Sigmoid colon (tissue), 6 donors: ENCODE measurements at regions not wholly inside any gene's neighbourhood (a gene's known extent, or its start where the extent isn't known, plus 50 kb on each side); places are given as distances from the start of the nearest gene placed in this dataset.

ENCODE experiments used
- DNase-seq: peaks from one replicate; pipeline ENCODE4 v3.0.0-alpha.2; 2019
- H3K27ac ChIP-seq, 4 donors: fragments of 200-600 bp; sonication (generic); one replicate each; pipeline ENCODE4 v1.5.1; 2016 to 2019; ENCODE audit warnings: mild to moderate bottlenecking in 1 of 4
- H3K27me3 ChIP-seq, 3 donors: fragments of 200-600 bp; sonication (generic); one replicate each; pipeline ENCODE4 v1.5.1; 2019; ENCODE audit warnings: mild to moderate bottlenecking in 1 of 3
- H3K36me3 ChIP-seq, 4 donors: fragments of 200-600 bp; sonication (generic); one replicate each; pipeline ENCODE4 v1.5.1; 2016 to 2019
- H3K4me1 ChIP-seq, 4 donors: fragments of 200-600 bp; sonication (generic); one replicate each; pipeline ENCODE4 v1.5.1; 2017 to 2019
- H3K4me3 ChIP-seq, 4 donors: fragments of 200-600 bp; sonication (generic); one replicate each; pipeline ENCODE4 v1.5.1; 2017 to 2019; ENCODE audit warnings: mild to moderate bottlenecking in 2 of 4, moderate library complexity in 1 of 4
- H3K9me3 ChIP-seq, 4 donors: fragments of 200-600 bp in 3 of 4; sonication (generic) in 3 of 4; one replicate each; pipeline versions ENCODE4 v1.5.1 to v1.6.1; 2013 to 2019
- EP300 ChIP-seq, 4 donors: sonication (generic); formaldehyde crosslinking; IDR thresholded peaks; one replicate each; pipeline ENCODE4 v1.6.1; 2017; ENCODE audit warnings: antibody characterized with exemption in 4 of 4
- POLR2A ChIP-seq, 2 donors: fragments of 450-650 bp; IDR thresholded peaks; one replicate each; pipeline ENCODE4 v1.6.1; 2016; ENCODE audit warnings: antibody characterized with exemption in 2 of 2, mild to moderate bottlenecking in 2 of 2, moderate library complexity in 2 of 2
- POLR2AphosphoS5 ChIP-seq, 4 donors: sonication (generic); formaldehyde crosslinking; IDR thresholded peaks; one replicate each; pipeline ENCODE4 v1.6.1; 2017; ENCODE audit warnings: antibody characterized with exemption in 4 of 4
- WGBS, 2 donors: extraction: QIAGEN DNeasy Blood & Tissue Kit; methylation state at CpG; one replicate each; pipeline ENCODE4 v1.1.7; 2013; 5-methylcytosine and 5-hydroxymethylcytosine counted together
- intact Hi-C: fragments of 100-400 bp; cut with DNase I; formaldehyde crosslinking; loops from one replicate; pipeline ENCODE4 v1.15.1; 2023
- TF ChIP-seq, protein P1 (sequence below), 4 experiments: fragments of 450-650 bp in 3 of 4; fragments of 200-600 bp in 1 of 4; IDR thresholded peaks; one replicate each; pipeline ENCODE4 v1.5.1; 2016 to 2019; ENCODE audit warnings: antibody characterized with exemption in 4 of 4, mild to moderate bottlenecking in 3 of 4, moderate library complexity in 2 of 4
- donor health status: healthy with polysubstance abuse.
- donor health status: healthy.

DNA sequence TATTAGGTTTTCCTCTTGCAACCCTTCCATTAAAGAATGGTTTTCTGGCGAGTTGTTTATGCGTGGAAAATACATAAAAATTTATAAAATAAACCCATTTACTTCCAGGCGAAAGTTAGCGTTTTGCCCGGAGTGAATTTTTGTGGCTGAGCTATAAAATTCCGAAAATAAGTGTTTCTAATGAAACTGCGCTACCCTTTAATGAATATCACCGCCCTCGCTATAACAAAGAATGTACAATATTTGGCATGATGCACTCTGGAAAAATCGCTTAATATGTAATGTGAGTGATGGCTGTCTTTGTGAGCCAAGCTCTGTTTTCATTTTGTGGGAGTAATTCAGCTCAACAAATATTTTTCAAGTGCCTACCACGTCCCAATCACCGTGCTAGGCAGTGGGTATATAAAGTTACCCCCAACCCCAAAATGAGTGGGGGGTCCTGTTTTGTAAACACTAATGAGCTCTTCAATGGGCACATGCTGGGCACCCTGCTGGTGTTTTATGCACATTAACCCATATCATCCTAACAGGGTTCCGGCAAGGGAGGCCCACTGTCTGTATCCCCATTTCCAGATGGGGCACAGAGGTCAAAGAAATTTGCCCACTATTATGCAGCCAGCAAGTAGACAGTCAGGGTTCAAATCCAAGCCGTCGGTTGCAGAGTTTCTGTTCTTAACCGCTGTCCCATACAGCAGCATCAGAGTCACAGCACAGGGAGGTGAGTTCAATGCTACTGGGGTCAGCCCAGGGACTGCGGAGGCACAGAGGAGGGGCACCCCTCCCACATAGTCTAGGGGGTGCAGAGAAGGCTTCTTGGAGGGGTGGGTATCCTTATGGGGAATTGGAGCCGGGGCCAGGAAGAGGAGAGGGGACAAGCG is 65.7 kb upstream of the STX18 start:
- no peaks in the 10 kb centered on the region for H3K36me3 ChIP-seq
- no peaks in the 10 kb centered on the region for H3K9me3 ChIP-seq
- no peaks in the 10 kb centered on the region for H3K4me1 ChIP-seq
- H3K27ac ChIP-seq, result no peak overlapping the region
- H3K27me3 ChIP-seq, result no peaks in the 10 kb centered on the region
- intact Hi-C loops, result no loop called here
- no peak overlapping the region for H3K4me3 ChIP-seq
- WGBS, 2 donors, result 91 to 94% methylated on average over 19 of the region's 19 CpGs
- DNase-seq, result no peak
- TF ChIP-seq POLR2AphosphoS5 (IDR thresholded peaks at IDR 0.05) (no peak), POLR2A (IDR thresholded peaks at IDR 0.05) (no peak)

DNA sequence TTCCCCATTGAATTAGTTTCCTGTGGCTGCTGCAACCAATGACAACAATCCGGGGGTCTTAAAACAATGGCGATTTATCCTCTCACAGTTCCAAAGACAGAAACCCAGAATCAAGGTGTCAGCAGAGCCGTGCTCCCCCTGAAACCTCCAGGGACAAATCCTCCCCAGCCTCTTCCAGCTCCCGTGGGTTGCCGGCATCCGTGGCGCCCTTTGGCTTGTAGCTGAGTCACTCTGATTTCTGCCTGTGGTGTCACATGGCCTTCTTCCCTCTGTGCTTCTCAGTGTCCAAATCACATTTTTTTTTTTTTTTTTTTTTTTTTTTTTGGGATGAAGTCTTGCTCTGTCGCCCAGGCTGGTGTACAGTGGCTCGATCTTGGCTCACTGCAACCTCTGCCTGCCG is 64.5 kb upstream of the STX18 start:
- Histone ChIP-seq H3K27ac (no peak overlapping the region), H3K9me3 (no peaks in the 10 kb centered on the region), H3K27me3 (no peaks in the 10 kb centered on the region), H3K36me3 (no peaks in the 10 kb centered on the region), H3K4me1 (no peaks in the 10 kb centered on the region), H3K4me3 (no peak overlapping the region)
- TF ChIP-seq POLR2AphosphoS5 (IDR thresholded peaks at IDR 0.05), result no peak
- TF ChIP-seq POLR2A (IDR thresholded peaks at IDR 0.05), result no peak
- TF ChIP-seq, protein P1, sequence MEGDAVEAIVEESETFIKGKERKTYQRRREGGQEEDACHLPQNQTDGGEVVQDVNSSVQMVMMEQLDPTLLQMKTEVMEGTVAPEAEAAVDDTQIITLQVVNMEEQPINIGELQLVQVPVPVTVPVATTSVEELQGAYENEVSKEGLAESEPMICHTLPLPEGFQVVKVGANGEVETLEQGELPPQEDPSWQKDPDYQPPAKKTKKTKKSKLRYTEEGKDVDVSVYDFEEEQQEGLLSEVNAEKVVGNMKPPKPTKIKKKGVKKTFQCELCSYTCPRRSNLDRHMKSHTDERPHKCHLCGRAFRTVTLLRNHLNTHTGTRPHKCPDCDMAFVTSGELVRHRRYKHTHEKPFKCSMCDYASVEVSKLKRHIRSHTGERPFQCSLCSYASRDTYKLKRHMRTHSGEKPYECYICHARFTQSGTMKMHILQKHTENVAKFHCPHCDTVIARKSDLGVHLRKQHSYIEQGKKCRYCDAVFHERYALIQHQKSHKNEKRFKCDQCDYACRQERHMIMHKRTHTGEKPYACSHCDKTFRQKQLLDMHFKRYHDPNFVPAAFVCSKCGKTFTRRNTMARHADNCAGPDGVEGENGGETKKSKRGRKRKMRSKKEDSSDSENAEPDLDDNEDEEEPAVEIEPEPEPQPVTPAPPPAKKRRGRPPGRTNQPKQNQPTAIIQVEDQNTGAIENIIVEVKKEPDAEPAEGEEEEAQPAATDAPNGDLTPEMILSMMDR (IDR thresholded peaks at IDR 0.05), result no peak
- no peak for TF ChIP-seq EP300 (IDR thresholded peaks at IDR 0.05)
- intact Hi-C loops, result no loop called here
- 91 to 93% methylated on average over 10 of the region's 10 CpGs for WGBS, 2 donors
- DNase-seq, result no peak

DNA sequence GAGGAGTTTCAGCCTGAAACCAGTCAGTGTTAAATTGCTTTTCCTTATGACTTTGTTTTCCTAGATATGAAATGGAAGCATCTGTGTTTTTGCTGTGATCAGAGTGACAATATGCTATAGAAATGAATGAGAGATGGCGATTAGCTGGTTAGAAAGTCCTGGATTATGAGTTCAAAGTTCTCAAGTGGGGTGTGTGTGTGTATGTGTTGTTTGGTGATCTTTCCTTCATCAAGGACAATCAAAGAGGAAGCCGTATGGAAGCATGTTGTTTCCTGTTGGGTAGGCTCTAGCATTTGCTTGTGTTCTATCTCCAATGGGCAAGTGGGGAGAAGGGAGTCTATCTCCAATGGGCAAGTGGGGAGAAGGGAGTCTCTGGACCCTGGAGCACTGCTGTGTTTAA is 64.0 kb upstream of the STX18 start:
- H3K27ac ChIP-seq, result no peak overlapping the region
- intact Hi-C loops, result no loop called here
- WGBS, 2 donors, result 25 to 70% methylated on average over 2 of the region's 2 CpGs
- no peaks in the 10 kb centered on the region for H3K36me3 ChIP-seq
- no peaks in the 10 kb centered on the region for H3K4me1 ChIP-seq
- H3K9me3 ChIP-seq, result no peaks in the 10 kb centered on the region
- H3K27me3 ChIP-seq, result no peaks in the 10 kb centered on the region
- no peak for DNase-seq
- TF ChIP-seq POLR2AphosphoS5 (IDR thresholded peaks at IDR 0.05) (no peak), EP300 (IDR thresholded peaks at IDR 0.05) (no peak), POLR2A (IDR thresholded peaks at IDR 0.05) (no peak)
- TF ChIP-seq, protein P1 (IDR thresholded peaks at IDR 0.05), result no peak
- no peak overlapping the region for H3K4me3 ChIP-seq

DNA sequence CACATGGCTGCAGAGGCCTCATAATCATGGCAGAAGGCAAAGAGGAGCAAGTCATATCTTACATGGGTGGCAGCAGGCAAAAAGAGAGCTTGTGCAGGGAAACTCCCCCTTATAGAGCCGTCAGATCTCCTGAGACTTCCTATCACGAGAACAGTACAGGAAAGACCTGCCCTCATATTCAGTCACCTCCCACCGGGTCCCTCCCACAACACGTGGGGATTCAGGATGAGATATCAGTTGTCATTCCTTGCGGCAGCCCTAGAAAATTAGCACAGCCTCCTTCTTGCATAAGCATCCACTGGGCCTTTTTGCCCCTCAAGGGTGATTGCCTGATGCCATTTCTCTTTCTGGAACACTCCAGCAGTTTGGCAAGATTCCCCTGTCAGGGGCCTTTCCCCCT is 61.7 kb upstream of the STX18 start:
- Histone ChIP-seq H3K9me3 (no peaks in the 10 kb centered on the region), H3K4me3 (no peak overlapping the region), H3K36me3 (no peaks in the 10 kb centered on the region), H3K27me3 (no peaks in the 10 kb centered on the region), H3K4me1 (no peaks in the 10 kb centered on the region), H3K27ac (no peak overlapping the region)
- WGBS, 2 donors, result 86 to 94% methylated on average over 5 of the region's 5 CpGs
- no peak for DNase-seq
- TF ChIP-seq POLR2A (IDR thresholded peaks at IDR 0.05) (no peak), POLR2AphosphoS5 (IDR thresholded peaks at IDR 0.05) (no peak), EP300 (IDR thresholded peaks at IDR 0.05) (no peak)
- TF ChIP-seq, protein P1 (IDR thresholded peaks at IDR 0.05), result no peak
- intact Hi-C loops, result no loop called here

DNA sequence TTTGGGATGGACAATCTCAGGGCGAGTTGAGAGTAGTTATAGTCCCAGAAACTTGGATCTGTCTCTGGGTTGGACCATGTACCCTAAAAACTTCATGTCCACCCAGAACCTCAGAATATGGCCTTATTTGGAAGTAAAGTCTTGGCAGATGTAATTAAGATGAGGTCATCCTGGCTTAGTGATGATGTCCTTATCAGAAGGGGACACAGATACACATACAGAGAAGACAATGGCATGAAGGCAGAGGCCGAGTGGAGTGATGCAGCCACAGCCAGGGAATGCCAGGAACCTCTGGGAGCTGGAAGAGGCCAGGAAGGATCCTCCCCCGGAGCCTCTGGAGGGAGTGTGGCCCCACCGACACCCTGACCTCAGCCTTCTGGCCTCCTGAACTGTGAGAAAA is 61.2 kb upstream of the STX18 start:
- Histone ChIP-seq H3K36me3 (no peaks in the 10 kb centered on the region), H3K27ac (no peak overlapping the region), H3K4me1 (no peaks in the 10 kb centered on the region), H3K9me3 (no peaks in the 10 kb centered on the region), H3K27me3 (no peaks in the 10 kb centered on the region), H3K4me3 (no peak overlapping the region)
- TF ChIP-seq POLR2A (IDR thresholded peaks at IDR 0.05) (no peak), EP300 (IDR thresholded peaks at IDR 0.05) (no peak), POLR2AphosphoS5 (IDR thresholded peaks at IDR 0.05) (no peak)
- TF ChIP-seq, protein P1 (IDR thresholded peaks at IDR 0.05), result no peak
- WGBS, 2 donors, result 87 to 88% methylated on average over 4 of the region's 4 CpGs
- DNase-seq, result no peak
- intact Hi-C loops, result no loop called here
